Fibroblast of lung (primary cell): ENCODE measurements at regions not wholly inside any gene's neighbourhood (a gene's known extent, or its start where the extent isn't known, plus 50 kb on each side); places are given as distances from the start of the nearest gene placed in this dataset.

Experiments used
- EZH2 ChIP-seq: IDR thresholded peaks from 2 replicates; pipeline ENCODE4 v1.5.1; 2012; ENCODE audit warnings: low read length, control low read depth, mild to moderate bottlenecking; ENCODE audit errors: missing control alignments
- TF ChIP-seq, protein P1 (sequence below), 2 donors: IDR thresholded peaks in 1 of 2; conservative IDR thresholded peaks in 1 of 2; 1 replicate in 1 of 2; 2 replicates in 1 of 2; pipeline ENCODE4 v1.5.1; 2011 to 2012; ENCODE audit warnings: low read length in 2 of 2, control low read depth in 1 of 2, inconsistent platforms in 1 of 2, low read depth in 1 of 2, mild to moderate bottlenecking in 1 of 2

DNA sequence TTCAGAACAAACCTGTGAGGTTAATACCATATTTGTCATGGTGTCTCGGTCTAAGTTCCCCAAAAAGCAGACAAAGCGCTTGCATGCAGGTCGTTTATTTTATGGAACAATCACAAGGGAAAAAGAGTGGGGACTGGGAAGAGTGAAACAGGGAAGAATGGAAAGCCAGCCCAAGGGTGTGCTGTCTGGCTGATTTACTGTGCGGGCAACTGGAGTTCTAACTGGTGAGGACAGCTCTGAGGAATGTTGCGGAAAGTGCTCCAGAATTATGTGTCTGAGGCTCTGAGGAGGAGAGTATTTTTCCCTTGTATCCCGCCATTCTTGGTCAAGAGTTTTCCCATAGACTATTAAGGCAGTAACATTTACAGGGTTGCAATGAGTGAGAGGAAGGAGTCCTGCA lies 465.4 kb downstream of the RMST start:
- TF ChIP-seq, protein P1, sequence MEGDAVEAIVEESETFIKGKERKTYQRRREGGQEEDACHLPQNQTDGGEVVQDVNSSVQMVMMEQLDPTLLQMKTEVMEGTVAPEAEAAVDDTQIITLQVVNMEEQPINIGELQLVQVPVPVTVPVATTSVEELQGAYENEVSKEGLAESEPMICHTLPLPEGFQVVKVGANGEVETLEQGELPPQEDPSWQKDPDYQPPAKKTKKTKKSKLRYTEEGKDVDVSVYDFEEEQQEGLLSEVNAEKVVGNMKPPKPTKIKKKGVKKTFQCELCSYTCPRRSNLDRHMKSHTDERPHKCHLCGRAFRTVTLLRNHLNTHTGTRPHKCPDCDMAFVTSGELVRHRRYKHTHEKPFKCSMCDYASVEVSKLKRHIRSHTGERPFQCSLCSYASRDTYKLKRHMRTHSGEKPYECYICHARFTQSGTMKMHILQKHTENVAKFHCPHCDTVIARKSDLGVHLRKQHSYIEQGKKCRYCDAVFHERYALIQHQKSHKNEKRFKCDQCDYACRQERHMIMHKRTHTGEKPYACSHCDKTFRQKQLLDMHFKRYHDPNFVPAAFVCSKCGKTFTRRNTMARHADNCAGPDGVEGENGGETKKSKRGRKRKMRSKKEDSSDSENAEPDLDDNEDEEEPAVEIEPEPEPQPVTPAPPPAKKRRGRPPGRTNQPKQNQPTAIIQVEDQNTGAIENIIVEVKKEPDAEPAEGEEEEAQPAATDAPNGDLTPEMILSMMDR (conservative IDR thresholded peaks at IDR 0.05 in 1 of 2, IDR thresholded peaks at IDR 0.05 in 1 of 2; ENCODE audit: low read depth in 1 of 2, low read length in 2 of 2): no peak
- no peak for TF ChIP-seq EZH2
